Sigmoid colon (tissue), 6 donors: ENCODE measurements at regions not wholly inside any gene's neighbourhood (a gene's known extent, or its start where the extent isn't known, plus 50 kb on each side); places are given as distances from the start of the nearest gene placed in this dataset.

Experiments used
- DNase-seq: peaks from one replicate; pipeline ENCODE4 v3.0.0-alpha.2; 2019
- H3K27ac ChIP-seq, 4 donors: fragments of 200-600 bp; sonication (generic); one replicate each; pipeline ENCODE4 v1.5.1; 2016 to 2019; ENCODE audit warnings: mild to moderate bottlenecking in 1 of 4
- H3K27me3 ChIP-seq, 3 donors: fragments of 200-600 bp; sonication (generic); one replicate each; pipeline ENCODE4 v1.5.1; 2019; ENCODE audit warnings: mild to moderate bottlenecking in 1 of 3
- H3K36me3 ChIP-seq, 4 donors: fragments of 200-600 bp; sonication (generic); one replicate each; pipeline ENCODE4 v1.5.1; 2016 to 2019
- H3K4me1 ChIP-seq, 4 donors: fragments of 200-600 bp; sonication (generic); one replicate each; pipeline ENCODE4 v1.5.1; 2017 to 2019
- H3K4me3 ChIP-seq, 4 donors: fragments of 200-600 bp; sonication (generic); one replicate each; pipeline ENCODE4 v1.5.1; 2017 to 2019; ENCODE audit warnings: mild to moderate bottlenecking in 2 of 4, moderate library complexity in 1 of 4
- H3K9me3 ChIP-seq, 4 donors: fragments of 200-600 bp in 3 of 4; sonication (generic) in 3 of 4; one replicate each; pipeline versions ENCODE4 v1.5.1 to v1.6.1; 2013 to 2019
- CTCF ChIP-seq, 4 experiments: fragments of 450-650 bp in 3 of 4; fragments of 200-600 bp in 1 of 4; IDR thresholded peaks; one replicate each; pipeline ENCODE4 v1.5.1; 2016 to 2019; ENCODE audit warnings: antibody characterized with exemption in 4 of 4, mild to moderate bottlenecking in 3 of 4, moderate library complexity in 2 of 4
- EP300 ChIP-seq, 4 donors: sonication (generic); formaldehyde crosslinking; IDR thresholded peaks; one replicate each; pipeline ENCODE4 v1.6.1; 2017; ENCODE audit warnings: antibody characterized with exemption in 4 of 4
- POLR2A ChIP-seq, 2 donors: fragments of 450-650 bp; IDR thresholded peaks; one replicate each; pipeline ENCODE4 v1.6.1; 2016; ENCODE audit warnings: antibody characterized with exemption in 2 of 2, mild to moderate bottlenecking in 2 of 2, moderate library complexity in 2 of 2
- POLR2AphosphoS5 ChIP-seq, 4 donors: sonication (generic); formaldehyde crosslinking; IDR thresholded peaks; one replicate each; pipeline ENCODE4 v1.6.1; 2017; ENCODE audit warnings: antibody characterized with exemption in 4 of 4
- WGBS, 2 donors: extraction: QIAGEN DNeasy Blood & Tissue Kit; methylation state at CpG; one replicate each; pipeline ENCODE4 v1.1.7; 2013; 5-methylcytosine and 5-hydroxymethylcytosine counted together
- intact Hi-C: fragments of 100-400 bp; cut with DNase I; formaldehyde crosslinking; loops from one replicate; pipeline ENCODE4 v1.15.1; 2023
- donor health status: healthy with polysubstance abuse.
- donor health status: healthy.

DNA sequence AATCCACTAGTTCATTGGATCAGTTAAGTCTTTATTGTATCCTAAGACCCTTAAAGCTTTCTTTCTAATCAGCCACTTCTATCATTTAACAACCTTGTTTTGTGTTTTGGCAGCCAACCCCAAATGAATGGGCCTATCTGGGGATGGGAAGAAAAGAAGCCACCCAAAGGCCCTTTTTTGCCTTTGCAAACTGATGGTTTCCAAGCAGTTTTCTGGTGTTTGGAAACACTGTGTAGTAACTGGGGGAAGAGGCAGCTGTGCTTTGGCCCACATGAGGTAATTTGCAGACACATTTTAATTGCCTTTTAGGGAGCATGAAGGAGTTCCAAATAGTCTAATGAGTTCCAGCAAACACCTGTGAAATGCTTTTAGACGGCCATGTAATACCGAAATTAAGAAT, 1751.3 kb upstream of the WWC1 start:
- Histone ChIP-seq H3K9me3 (no peaks in the 10 kb centered on the region), H3K36me3 (no peaks in the 10 kb centered on the region), H3K27ac (no peak overlapping the region), H3K27me3 (no peaks in the 10 kb centered on the region), H3K4me1 (no peaks in the 10 kb centered on the region), H3K4me3 (no peak overlapping the region)
- intact Hi-C loops: no loop called here
- TF ChIP-seq POLR2AphosphoS5 (IDR thresholded peaks at IDR 0.05) (no peak), CTCF (IDR thresholded peaks at IDR 0.05) (no peak), EP300 (IDR thresholded peaks at IDR 0.05) (no peak), POLR2A (IDR thresholded peaks at IDR 0.05) (no peak)
- DNase-seq: no peak
- WGBS, 2 donors: 67 to 72% methylated on average over 2 of the region's 2 CpGs

DNA sequence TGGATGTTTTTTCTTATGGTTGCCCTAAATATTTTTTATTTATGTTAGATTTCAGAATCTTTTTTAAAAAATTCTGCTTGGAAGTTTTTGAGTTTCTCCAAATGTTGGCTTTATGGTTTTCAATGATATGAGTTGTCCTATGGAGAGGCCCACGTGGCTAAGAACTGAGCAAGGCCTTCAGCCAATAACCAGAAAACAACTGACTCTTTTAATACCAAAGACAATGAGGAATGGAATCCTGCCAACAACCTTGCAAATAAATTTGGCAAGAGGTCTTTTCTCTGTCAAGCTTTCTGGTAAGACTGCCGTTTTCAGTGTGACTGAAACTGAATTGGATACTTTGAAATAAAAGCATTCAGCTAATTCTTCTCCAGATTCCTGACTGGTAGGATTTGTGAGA, 1740.1 kb upstream of the WWC1 start:
- no peak for TF ChIP-seq POLR2AphosphoS5 (IDR thresholded peaks at IDR 0.05)
- TF ChIP-seq CTCF (IDR thresholded peaks at IDR 0.05): no peak
- TF ChIP-seq POLR2A (IDR thresholded peaks at IDR 0.05): no peak
- no peak for TF ChIP-seq EP300 (IDR thresholded peaks at IDR 0.05)
- DNase-seq: no peak
- no peaks in the 10 kb centered on the region for H3K27me3 ChIP-seq
- H3K4me1 ChIP-seq: no peaks in the 10 kb centered on the region
- H3K9me3 ChIP-seq: no peaks in the 10 kb centered on the region
- H3K4me3 ChIP-seq: no peak overlapping the region
- no peak overlapping the region for H3K27ac ChIP-seq
- 9 to 43% methylated on average over 2 of the region's 2 CpGs for WGBS, 2 donors
- intact Hi-C loops: no loop called here
- H3K36me3 ChIP-seq: no peaks in the 10 kb centered on the region

DNA sequence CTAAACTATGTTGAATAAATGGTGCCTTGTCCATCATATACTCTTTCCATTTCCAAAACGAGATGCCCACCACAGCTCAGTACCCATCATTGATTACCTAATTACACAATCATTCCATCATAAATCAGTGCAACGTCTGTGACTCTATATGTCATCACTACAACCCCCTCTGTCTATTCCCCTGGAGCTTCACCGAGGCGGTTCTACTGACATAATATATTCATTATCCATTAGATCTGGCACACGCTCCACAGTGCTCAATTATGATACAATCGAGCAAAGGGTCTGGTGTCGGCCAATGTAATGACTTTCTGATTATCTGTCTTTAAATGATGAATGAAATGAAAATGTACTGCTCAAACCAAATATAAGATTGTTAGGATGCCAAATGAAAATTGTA, 1737.7 kb upstream of the WWC1 start:
- intact Hi-C loops: no loop called here
- no peak for DNase-seq
- Histone ChIP-seq H3K27me3 (no peaks in the 10 kb centered on the region), H3K9me3 (no peaks in the 10 kb centered on the region), H3K4me1 (no peaks in the 10 kb centered on the region), H3K36me3 (no peaks in the 10 kb centered on the region), H3K27ac (no peak overlapping the region), H3K4me3 (no peak overlapping the region)
- WGBS, 2 donors: 83 to 88% methylated on average over 7 of the region's 7 CpGs
- no peak for TF ChIP-seq POLR2AphosphoS5 (IDR thresholded peaks at IDR 0.05)
- TF ChIP-seq CTCF (IDR thresholded peaks at IDR 0.05): no peak
- TF ChIP-seq EP300 (IDR thresholded peaks at IDR 0.05): no peak
- no peak for TF ChIP-seq POLR2A (IDR thresholded peaks at IDR 0.05)

DNA sequence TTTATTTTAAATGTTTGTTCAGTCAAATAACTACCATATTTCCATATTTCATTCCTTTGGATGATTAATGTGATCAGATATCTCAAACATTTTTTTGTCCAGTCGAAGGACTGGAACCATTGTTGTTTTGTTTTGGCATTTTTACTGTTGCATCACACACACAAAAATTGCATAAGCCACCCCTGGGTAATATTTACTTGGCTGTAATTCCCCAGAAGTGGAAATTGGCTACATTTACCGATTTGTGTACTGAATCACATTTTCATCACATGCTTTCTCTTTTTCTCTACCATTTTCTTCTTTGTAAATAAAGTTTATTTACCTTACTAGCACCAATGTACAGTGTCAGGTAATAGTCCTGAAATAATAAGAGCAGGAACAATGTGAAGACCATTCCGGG, 1729.7 kb upstream of the WWC1 start:
- H3K9me3 ChIP-seq: peaks cover 0 to 3% (median 0%) of the 10 kb centered on the region in 4 donors
- whole genome bisulfite sequencing, 2 donors: 69 to 73% methylated on average over 3 of the region's 3 CpGs
- intact Hi-C loops: no loop called here
- H3K4me3 ChIP-seq: no peak overlapping the region
- no peaks in the 10 kb centered on the region for H3K4me1 ChIP-seq
- H3K27ac ChIP-seq: no peak overlapping the region
- TF ChIP-seq POLR2AphosphoS5 (IDR thresholded peaks at IDR 0.05): no peak
- no peak for TF ChIP-seq CTCF (IDR thresholded peaks at IDR 0.05)
- TF ChIP-seq POLR2A (IDR thresholded peaks at IDR 0.05): no peak
- TF ChIP-seq EP300 (IDR thresholded peaks at IDR 0.05): no peak
- H3K27me3 ChIP-seq: no peaks in the 10 kb centered on the region
- H3K36me3 ChIP-seq: no peaks in the 10 kb centered on the region
- DNase-seq: no peak

DNA sequence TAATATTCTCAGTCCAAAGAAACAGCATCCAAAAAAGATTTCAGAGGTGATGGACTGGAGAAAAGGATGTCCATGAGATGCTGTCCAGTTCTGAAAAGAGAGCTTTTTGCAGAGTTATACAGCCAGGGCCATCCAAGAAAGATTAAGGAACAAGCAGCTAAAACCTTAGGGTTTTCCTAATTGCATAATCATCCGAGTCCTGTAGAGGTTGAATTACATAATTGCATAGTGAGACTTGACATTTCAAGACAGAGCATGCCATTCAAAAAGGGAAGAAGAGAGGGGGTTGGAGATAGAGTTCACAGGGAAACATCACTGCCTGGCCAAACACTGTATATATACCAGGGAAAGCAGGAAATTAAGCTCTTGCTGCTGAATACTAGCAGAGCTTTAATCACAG, 1729.2 kb upstream of the WWC1 start:
- Histone ChIP-seq H3K4me3 (no peak overlapping the region), H3K4me1 (no peaks in the 10 kb centered on the region), H3K27ac (no peak overlapping the region), H3K36me3 (no peaks in the 10 kb centered on the region), H3K9me3 (peaks cover 0 to 3% (median 0%) of the 10 kb centered on the region in 4 donors), H3K27me3 (no peaks in the 10 kb centered on the region)
- 17 to 31% methylated on average over 1 of the region's 1 CpG for WGBS, 2 donors
- no peak for DNase-seq
- intact Hi-C loops: no loop called here
- no peak for TF ChIP-seq POLR2A (IDR thresholded peaks at IDR 0.05)
- no peak for TF ChIP-seq EP300 (IDR thresholded peaks at IDR 0.05)
- no peak for TF ChIP-seq CTCF (IDR thresholded peaks at IDR 0.05)
- TF ChIP-seq POLR2AphosphoS5 (IDR thresholded peaks at IDR 0.05): no peak
